Occipital lobe (tissue), 1 donor: ENCODE measurements at regions not wholly inside any gene's neighbourhood (a gene's known extent, or its start where the extent isn't known, plus 50 kb on each side); places are given as distances from the start of the nearest gene placed in this dataset.

Source experiments
- DNase-seq: peaks from one replicate; lab custom pipeline; 2025; lab: John Stamatoyannopoulos, UW

GRCh38 chr10:107481881-107482280 is 317.4 kb upstream of the SORCS1 start:
- DNase-seq, result no peak

GRCh38 chr10:107481224-107481623 is 316.7 kb upstream of the SORCS1 start:
- no peak for DNase-seq

- DNase-seq, result no peak
Measured at GRCh38 chr10:107480781-107481180, 316.3 kb upstream of the SORCS1 start.

- no peak for DNase-seq
Measured at GRCh38 chr10:107477266-107477665, 312.8 kb upstream of the SORCS1 start.

- DNase-seq, result no peak
Measured at GRCh38 chr10:107476408-107476807, 311.9 kb upstream of the SORCS1 start.

GRCh38 chr10:107474650-107475049 is 310.1 kb upstream of the SORCS1 start:
- no peak for DNase-seq

GRCh38 chr10:107473225-107473624 is 308.7 kb upstream of the SORCS1 start:
- no peak for DNase-seq

GRCh38 chr10:107471911-107472310 is 307.4 kb upstream of the SORCS1 start:
- DNase-seq, result no peak

GRCh38 chr10:107453561-107453960 is 289.1 kb upstream of the SORCS1 start:
- no peak for DNase-seq

DNA sequence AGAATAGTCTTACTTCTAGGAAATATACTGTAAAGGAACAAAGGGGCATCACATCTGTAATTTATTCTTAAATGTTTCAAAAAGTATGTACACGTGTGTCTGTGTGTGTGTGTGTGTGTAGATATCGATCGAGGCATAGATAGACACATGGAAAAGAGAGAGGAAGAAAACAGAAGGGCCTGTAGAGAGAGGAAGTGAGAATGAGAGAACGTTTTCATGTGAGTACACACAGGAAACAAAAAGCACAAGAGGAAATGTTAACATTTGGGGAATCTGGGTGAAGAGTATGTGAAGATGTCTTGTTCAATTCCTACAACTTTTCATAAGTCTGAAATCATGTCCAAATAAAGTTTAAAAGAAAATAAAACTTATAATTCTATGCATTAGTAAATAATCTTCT is 286.5 kb upstream of the SORCS1 start:
- DNase-seq, result no peak

DNA sequence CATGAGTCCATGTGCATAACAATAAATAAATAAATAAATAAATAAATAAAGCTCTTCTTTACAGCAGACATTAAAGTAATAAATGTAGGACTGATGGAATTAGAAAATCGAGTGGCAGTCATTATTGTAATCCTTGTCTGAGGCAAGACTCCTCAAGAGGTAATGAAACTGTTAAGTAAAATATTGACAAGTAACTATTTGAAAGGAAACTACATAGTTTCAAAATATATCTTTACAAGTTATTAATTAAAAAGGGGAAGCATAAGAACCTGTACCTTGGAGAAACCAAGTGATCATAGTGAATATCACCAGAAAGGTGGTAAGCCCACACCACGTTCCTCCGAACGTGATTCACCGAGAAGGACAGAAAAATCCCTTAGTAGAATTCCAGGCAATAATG is 285.6 kb upstream of the SORCS1 start:
- DNase-seq, result no peak

GRCh38 chr10:107444443-107444842 is 279.9 kb upstream of the SORCS1 start:
- DNase-seq, result no peak

DNA sequence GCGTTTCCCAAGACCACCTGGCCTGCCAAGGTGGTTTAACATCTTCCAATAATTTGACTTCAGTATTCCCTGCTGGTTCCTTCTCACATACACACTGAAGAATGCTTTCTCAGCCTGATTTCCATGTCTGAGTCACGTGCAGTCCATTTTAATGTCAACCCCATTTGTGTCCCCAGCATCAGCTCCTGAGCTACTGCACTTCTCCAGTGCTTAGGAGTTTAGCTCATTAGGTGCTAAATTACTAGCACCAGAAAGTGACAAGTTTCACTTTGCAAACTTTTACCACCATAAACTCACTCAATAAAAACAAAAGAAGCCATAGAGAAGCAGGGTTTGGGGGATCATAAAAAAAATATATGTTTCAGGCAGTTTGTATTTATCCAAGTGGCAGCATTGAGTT is 279.3 kb upstream of the SORCS1 start:
- no peak for DNase-seq

- no peak for DNase-seq
Measured at GRCh38 chr10:107443326-107443725, 278.8 kb upstream of the SORCS1 start.

- DNase-seq, result no peak
Measured at GRCh38 chr10:107442035-107442505, 277.6 kb upstream of the SORCS1 start.

GRCh38 chr10:107440741-107441140 is 276.2 kb upstream of the SORCS1 start:
- DNase-seq, result no peak

GRCh38 chr10:107437921-107438320 is 273.4 kb upstream of the SORCS1 start:
- no peak for DNase-seq

DNA sequence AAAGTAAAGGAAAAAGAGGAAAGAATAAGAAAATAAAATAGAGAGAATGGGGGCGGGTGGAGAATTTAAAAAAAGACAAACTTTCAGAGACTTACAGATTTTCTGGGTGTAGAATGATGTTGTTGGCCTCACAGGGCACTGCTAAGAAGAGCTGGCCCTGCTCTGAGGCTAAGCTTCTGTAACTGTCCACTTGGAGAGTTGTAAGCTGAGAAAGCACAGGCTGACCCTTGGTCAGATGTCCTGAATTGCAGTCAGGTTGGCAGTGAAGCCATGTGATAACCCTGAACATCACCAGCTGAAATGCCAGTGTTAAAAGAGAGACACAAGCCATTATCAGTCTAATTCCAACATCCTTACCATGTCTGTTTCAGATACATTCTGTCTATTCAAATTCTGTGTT is 272.1 kb upstream of the SORCS1 start:
- DNase-seq, result no peak

- DNase-seq, result no peak
Measured at GRCh38 chr10:107434854-107435253, 270.3 kb upstream of the SORCS1 start.

- no peak for DNase-seq
Measured at GRCh38 chr10:107434201-107434600, 269.7 kb upstream of the SORCS1 start.

DNA sequence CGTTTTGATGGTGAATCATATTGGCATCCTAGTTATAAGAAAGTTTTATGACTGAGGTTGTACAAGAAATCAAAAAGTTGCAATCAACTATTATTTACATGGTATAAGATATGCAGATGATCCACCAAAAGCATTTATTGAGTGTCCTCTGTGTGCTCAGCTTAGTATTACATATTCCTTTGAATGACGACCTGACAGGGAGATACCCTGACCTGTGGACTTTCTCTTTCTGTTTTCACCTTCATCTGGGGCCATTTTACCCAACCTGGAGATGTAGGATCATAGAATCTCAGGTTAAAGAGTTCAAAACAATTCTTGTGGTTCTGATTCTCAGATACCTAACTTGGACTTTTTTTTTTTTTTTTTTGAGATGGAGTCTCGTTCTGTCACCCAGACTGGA is 269.1 kb upstream of the SORCS1 start:
- no peak for DNase-seq

DNA sequence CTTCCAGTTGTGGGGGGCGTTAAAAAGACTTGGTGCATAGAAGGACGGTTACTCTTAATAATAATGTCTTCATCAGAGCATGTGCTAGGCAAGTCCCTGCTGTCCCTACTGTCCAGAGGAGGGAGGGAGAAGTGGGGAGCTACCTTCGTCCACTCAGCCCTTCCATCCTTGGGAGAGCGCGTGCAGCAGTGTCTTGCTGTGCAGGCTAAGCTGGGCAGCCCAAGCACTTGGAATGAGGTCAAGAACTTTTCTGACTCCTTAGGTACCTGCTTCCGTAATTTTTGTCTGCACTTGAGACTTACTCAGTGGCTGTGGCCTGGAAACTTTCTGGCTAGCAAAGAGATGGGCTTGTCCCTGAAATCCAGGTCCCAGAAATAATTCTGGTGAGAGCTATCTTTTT is 265.9 kb upstream of the SORCS1 start:
- DNase-seq, result no peak

DNA sequence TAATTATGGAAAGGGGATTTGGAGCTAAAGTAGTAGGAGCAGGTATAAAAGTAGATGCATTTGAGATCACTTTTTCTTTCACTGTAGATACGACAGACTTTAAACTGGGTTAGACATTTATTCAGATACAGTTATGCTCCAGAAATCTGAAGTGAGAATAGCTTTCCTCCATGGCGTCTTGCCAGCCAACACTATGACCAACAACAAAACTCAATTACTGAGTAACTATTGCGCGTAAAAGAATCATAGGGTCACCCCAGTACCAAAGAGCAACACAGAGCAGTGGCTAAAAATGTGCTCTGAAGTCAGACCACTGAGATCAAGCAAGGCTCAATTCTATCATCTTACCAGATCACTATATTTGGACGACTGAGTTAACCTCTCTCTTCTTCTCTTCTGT is 262.5 kb upstream of the SORCS1 start:
- no peak for DNase-seq

DNA sequence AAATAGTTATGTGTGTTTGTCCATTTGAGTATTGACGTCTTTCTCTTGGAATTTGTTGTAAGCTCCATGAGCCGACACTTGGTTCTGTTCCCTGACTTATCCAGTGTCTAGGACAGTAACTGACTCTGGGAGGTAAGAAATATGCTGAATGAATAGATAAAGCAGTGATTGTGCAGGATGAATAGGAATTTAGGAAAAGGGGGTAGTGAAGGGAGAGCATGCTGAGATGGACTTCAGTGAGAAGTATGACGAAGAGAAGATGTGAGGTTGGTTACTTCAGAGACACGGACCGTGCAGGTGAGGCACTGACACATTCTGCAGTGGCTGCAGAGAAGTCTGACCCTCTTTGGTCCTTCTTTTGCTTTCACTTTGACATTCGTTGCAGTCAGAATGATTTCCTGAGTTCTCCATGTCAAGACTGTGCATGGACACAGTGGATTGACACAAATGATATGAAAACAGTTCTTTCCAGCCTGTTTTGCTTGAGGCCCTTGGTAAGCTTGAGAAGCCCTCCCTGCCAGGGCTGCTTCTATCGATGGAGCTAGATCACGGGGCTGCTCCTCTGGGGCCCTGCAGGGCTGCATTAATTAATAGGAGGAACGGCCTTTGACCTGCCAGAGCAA is 261.5 kb upstream of the SORCS1 start:
- DNase-seq, result no peak
